Right atrium auricular region (tissue), 2 donors: ENCODE measurements at regions not wholly inside any gene's neighbourhood (a gene's known extent, or its start where the extent isn't known, plus 50 kb on each side); places are given as distances from the start of the nearest gene placed in this dataset.

Source experiments
- DNase-seq: peaks from one replicate; pipeline ENCODE4 v3.0.0-alpha.2; 2019; ENCODE audit warnings: low spot score
- H3K27ac ChIP-seq, 2 donors: fragments of 200-600 bp; sonication (generic); 1 replicate in 1 of 2; 2 replicates in 1 of 2; pipeline ENCODE4 v1.5.1; 2016 to 2019
- H3K27me3 ChIP-seq, 2 donors: fragments of 200-600 bp; sonication (generic); one replicate each; pipeline versions ENCODE4 v1.5.1 to v1.6.0; 2017 to 2019
- H3K36me3 ChIP-seq: fragments of 200-600 bp; sonication (generic); one replicate; pipeline ENCODE4 v1.5.1; 2016
- H3K4me1 ChIP-seq, 2 donors: fragments of 200-600 bp; sonication (generic); one replicate each; pipeline versions ENCODE4 v1.5.1 to v1.6.0; 2017 to 2019
- H3K4me3 ChIP-seq, 2 donors: fragments of 200-600 bp; sonication (generic); 1 replicate in 1 of 2; 2 replicates in 1 of 2; pipeline ENCODE4 v1.5.1; 2017 to 2019; ENCODE audit warnings: mild to moderate bottlenecking in 1 of 2, moderate library complexity in 1 of 2
- H3K9me3 ChIP-seq, 2 donors: fragments of 200-600 bp; sonication (generic); one replicate each; pipeline ENCODE4 v1.5.1; 2019
- CTCF ChIP-seq, 2 donors: fragments of 200-600 bp; sonication (generic); IDR thresholded peaks; one replicate each; pipeline ENCODE4 v1.5.1; 2019; ENCODE audit warnings: antibody characterized with exemption in 2 of 2

- TF ChIP-seq CTCF (IDR thresholded peaks at IDR 0.05), result no peak
- Histone ChIP-seq H3K27me3 (no peaks in the 10 kb centered on the region), H3K4me3 (no peak overlapping the region), H3K36me3 (no peaks in the 10 kb centered on the region), H3K4me1 (no peaks in the 10 kb centered on the region), H3K27ac (no peak overlapping the region), H3K9me3 (no peaks in the 10 kb centered on the region)
- no peak for DNase-seq
These were observed 52.0 kb upstream of the VWC2 start for GRCh38 chr7:49721441-49721840.
